ENCODE measurements at regions not wholly inside any gene's neighbourhood (a gene's known extent, or its start where the extent isn't known, plus 50 kb on each side); places are given as distances from the start of the nearest gene placed in this dataset.
"Not testable (repeated sequence)": the region's sequence is repeated elsewhere in the genome, so short reads cannot be mapped to it uniquely, and the experiment has no call there.

GRCh38 chr14:106222311-106222710 lies 695.9 kb downstream of the TMEM121 start:
- Histone ChIP-seq H3K4me3 (no peak overlapping the region), H3K4me1 (no peaks in the 10 kb centered on the region), H3K27me3 (no peaks in the 10 kb centered on the region), H3K9me3 (no peaks in the 10 kb centered on the region), H3K27ac (no peak overlapping the region), H3K36me3 (no peaks in the 10 kb centered on the region)
- no peak for DNase-seq
- TF ChIP-seq POLR2A (IDR thresholded peaks at IDR 0.05) (no peak), CTCF (IDR thresholded peaks at IDR 0.05) (no peak)
- intact Hi-C loops (cut with DNase I; ENCODE audit: low total_unique reads), result no loop called here

- Histone ChIP-seq H3K27me3 (no peaks in the 10 kb centered on the region), H3K9me3 (no peaks in the 10 kb centered on the region), H3K27ac (no peak overlapping the region), H3K4me1 (no peaks in the 10 kb centered on the region), H3K4me3 (no peak overlapping the region), H3K36me3 (no peaks in the 10 kb centered on the region)
- no peak for DNase-seq
- intact Hi-C loops (cut with DNase I; ENCODE audit: low total_unique reads), result no loop called here
- TF ChIP-seq POLR2A (IDR thresholded peaks at IDR 0.05) (no peak), CTCF (IDR thresholded peaks at IDR 0.05) (no peak)
Observed at GRCh38 chr14:106222731-106223130, 696.3 kb downstream of the TMEM121 start.

GRCh38 chr14:106227793-106228192 lies 701.4 kb downstream of the TMEM121 start:
- no peak for TF ChIP-seq CTCF (IDR thresholded peaks at IDR 0.05)
- TF ChIP-seq POLR2A (IDR thresholded peaks at IDR 0.05), result no peak
- intact Hi-C loops (cut with DNase I; ENCODE audit: low total_unique reads), result no loop called here

GRCh38 chr14:106228541-106229158 lies 702.3 kb downstream of the TMEM121 start:
- intact Hi-C loops (cut with DNase I; ENCODE audit: low total_unique reads), result no loop called here
- Histone ChIP-seq H3K36me3 (no peaks in the 10 kb centered on the region), H3K27ac (no peak overlapping the region), H3K4me3 (no peak overlapping the region), H3K27me3 (no peaks in the 10 kb centered on the region), H3K4me1 (no peaks in the 10 kb centered on the region), H3K9me3 (no peaks in the 10 kb centered on the region)
- no peak for DNase-seq
- TF ChIP-seq POLR2A (IDR thresholded peaks at IDR 0.05) (no peak), CTCF (IDR thresholded peaks at IDR 0.05) (no peak)

More at GRCh38 chr14:106227793-106228192, 701.4 kb downstream of the TMEM121 start:
- no peaks in the 10 kb centered on the region for H3K27me3 ChIP-seq
- no peak for DNase-seq
- no peaks in the 10 kb centered on the region for H3K9me3 ChIP-seq
- no peaks in the 10 kb centered on the region for H3K36me3 ChIP-seq
- H3K4me1 ChIP-seq, result no peaks in the 10 kb centered on the region
- H3K27ac ChIP-seq, result no peak overlapping the region
- H3K4me3 ChIP-seq, result no peak overlapping the region

- H3K27ac ChIP-seq, result no peak overlapping the region
- TF ChIP-seq CTCF (IDR thresholded peaks at IDR 0.05) (no peak), POLR2A (IDR thresholded peaks at IDR 0.05) (no peak)
- DNase-seq, result no peak
- no peaks in the 10 kb centered on the region for H3K36me3 ChIP-seq
- intact Hi-C loops (cut with DNase I; ENCODE audit: low total_unique reads), result no loop called here
- no peaks in the 10 kb centered on the region for H3K4me1 ChIP-seq
- no peaks in the 10 kb centered on the region for H3K27me3 ChIP-seq
- H3K9me3 ChIP-seq, result no peaks in the 10 kb centered on the region
- no peak overlapping the region for H3K4me3 ChIP-seq
Observed at GRCh38 chr14:106230071-106230470, 703.7 kb downstream of the TMEM121 start.

GRCh38 chr14:106233191-106233590 lies 706.8 kb downstream of the TMEM121 start:
- DNase-seq; H3K36me3 ChIP-seq; H3K9me3 ChIP-seq; H3K27me3 ChIP-seq; H3K4me1 ChIP-seq; intact Hi-C loops (cut with DNase I; ENCODE audit: low total_unique reads); H3K4me3 ChIP-seq; H3K27ac ChIP-seq: not testable (repeated sequence)

- H3K4me1 ChIP-seq; DNase-seq; H3K36me3 ChIP-seq; H3K27me3 ChIP-seq; intact Hi-C loops (cut with DNase I; ENCODE audit: low total_unique reads); H3K4me3 ChIP-seq; H3K27ac ChIP-seq; H3K9me3 ChIP-seq: not testable (repeated sequence)
Observed at GRCh38 chr14:106234525-106235254, 708.3 kb downstream of the TMEM121 start.
